AG04449 (cell line): ENCODE measurements at regions not wholly inside any gene's neighbourhood (a gene's known extent, or its start where the extent isn't known, plus 50 kb on each side); places are given as distances from the start of the nearest gene placed in this dataset.

Experiments
- CTCF ChIA-PET: fragments of 350-600 bp; formaldehyde crosslinking; extraction: SDS; loops from one replicate; lab custom pipeline; 2021; ENCODE audit warnings: antibody characterized with exemption; lab: Yijun Ruan, JAX
- POLR2A ChIA-PET: fragments of 400-600, 350-600 bp; formaldehyde crosslinking; extraction: SDS; loops from one replicate; lab custom pipeline; 2020; ENCODE audit warnings: antibody characterized with exemption, inconsistent platforms; lab: Yijun Ruan, JAX
- DNase-seq: peaks from one replicate; pipeline ENCODE4 v3.0.0-alpha.2; 2010; ENCODE audit warnings: low read depth, low spot score
- H3K4me3 ChIP-seq: 2 replicates; pipeline ENCODE4 v1.5.1; 2011; ENCODE audit warnings: low read depth, mild to moderate bottlenecking, control low read depth, low read length
- TF ChIP-seq, protein P1 (sequence below): IDR thresholded peaks from one replicate; pipeline ENCODE4 v1.5.1; 2011; ENCODE audit warnings: mild to moderate bottlenecking, moderate library complexity, low read length, control low read depth, inconsistent platforms; ENCODE audit not compliant: insufficient read depth; ENCODE audit errors: missing control alignments

DNA sequence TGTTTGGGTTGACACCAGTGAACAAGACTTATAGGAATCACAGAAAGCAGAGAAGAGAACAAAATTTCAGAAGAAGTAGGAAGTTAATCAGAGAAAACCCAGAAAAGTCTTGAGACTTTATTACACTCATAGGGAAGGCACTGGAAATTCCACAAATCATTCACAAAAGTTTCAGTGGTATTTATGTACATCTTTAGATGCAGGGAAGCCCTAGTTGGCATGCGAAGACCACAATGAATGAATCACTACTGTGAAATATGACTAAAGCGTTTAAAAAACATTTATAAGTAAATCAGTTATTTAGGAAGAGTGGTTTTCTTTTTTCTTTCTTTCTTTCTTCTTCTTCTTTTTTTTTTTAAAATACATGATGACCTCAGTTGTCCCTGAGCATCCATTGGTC lies 105.1 kb downstream of the NUP35 start:
- CTCF ChIA-PET = interaction anchor here (2.2 kb wide), 1 partner anchor 19 kb away, joined by 8 read pairs; no protein-coding TSS in a partner anchor
- POLR2A ChIA-PET = no interaction called here
- TF ChIP-seq, protein P1, sequence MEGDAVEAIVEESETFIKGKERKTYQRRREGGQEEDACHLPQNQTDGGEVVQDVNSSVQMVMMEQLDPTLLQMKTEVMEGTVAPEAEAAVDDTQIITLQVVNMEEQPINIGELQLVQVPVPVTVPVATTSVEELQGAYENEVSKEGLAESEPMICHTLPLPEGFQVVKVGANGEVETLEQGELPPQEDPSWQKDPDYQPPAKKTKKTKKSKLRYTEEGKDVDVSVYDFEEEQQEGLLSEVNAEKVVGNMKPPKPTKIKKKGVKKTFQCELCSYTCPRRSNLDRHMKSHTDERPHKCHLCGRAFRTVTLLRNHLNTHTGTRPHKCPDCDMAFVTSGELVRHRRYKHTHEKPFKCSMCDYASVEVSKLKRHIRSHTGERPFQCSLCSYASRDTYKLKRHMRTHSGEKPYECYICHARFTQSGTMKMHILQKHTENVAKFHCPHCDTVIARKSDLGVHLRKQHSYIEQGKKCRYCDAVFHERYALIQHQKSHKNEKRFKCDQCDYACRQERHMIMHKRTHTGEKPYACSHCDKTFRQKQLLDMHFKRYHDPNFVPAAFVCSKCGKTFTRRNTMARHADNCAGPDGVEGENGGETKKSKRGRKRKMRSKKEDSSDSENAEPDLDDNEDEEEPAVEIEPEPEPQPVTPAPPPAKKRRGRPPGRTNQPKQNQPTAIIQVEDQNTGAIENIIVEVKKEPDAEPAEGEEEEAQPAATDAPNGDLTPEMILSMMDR = no peak

DNA sequence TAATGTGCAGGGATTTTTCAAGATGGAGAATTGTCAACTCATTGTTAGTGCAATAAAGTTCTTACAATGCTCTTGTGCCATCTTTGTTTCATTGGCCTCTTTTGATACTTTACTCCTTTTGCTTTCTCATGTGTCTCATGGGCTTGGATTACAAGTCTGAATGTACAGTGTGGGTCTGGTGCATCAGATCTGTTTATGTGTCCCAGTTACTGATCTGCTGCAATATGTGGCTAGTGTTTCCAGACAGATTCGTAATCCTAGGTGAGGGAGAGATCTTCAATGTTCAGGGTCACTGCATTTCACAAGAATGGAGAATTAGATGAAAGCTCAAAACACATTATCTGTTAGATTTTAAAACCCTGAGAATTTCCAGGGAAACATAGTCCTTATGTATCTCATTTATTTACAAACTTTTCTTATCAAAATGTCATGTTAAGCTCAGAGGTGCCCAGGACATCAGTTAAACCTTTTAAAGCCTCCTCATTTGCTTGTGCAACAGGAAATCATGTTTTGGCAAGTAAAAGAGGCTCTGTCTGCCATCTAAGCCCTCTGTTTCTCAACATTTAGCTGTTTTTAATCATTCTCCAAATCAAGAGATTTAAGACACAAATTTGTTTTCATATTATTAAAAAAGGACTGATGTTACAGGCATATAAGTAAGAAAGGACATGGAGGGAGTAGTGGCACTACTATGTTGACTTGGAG lies 108.1 kb downstream of the NUP35 start:
- ChIA-PET CTCF (interaction anchor here (1.8 kb wide), 1 partner anchor 17 kb away, joined by 6 read pairs; no protein-coding TSS in a partner anchor), POLR2A (no interaction called here)
- H3K4me3 ChIP-seq = no peak overlapping the region
- TF ChIP-seq, protein P1 = no peak
- DNase-seq = no peak

More for the DNA sequence above, 105.1 kb downstream of the NUP35 start:
- no peak overlapping the region for H3K4me3 ChIP-seq
- peak; percentile 23 for DNase-seq

DNA sequence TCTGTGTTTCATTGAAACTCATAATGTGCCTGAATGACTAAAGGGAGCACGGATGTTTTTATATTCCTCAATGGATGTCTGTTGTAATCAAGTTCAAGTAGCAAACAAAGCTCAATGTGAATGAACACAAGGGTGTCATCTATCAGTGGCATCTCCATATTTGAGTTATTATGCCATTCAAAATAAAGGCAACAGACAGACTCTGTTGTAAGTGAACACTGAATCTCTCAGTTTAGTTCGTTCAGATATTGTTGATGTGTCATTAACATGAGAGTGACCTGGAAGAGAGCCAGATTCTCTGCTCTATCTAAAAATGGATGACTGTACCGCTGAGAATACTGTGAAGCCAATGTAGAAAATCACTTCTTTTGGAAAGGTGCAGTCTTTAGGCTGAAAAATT lies 118.7 kb downstream of the NUP35 start:
- DNase-seq = no peak
- TF ChIP-seq, protein P1 = no peak
- no peak overlapping the region for H3K4me3 ChIP-seq
- POLR2A ChIA-PET = no interaction called here
- CTCF ChIA-PET = no interaction called here

DNA sequence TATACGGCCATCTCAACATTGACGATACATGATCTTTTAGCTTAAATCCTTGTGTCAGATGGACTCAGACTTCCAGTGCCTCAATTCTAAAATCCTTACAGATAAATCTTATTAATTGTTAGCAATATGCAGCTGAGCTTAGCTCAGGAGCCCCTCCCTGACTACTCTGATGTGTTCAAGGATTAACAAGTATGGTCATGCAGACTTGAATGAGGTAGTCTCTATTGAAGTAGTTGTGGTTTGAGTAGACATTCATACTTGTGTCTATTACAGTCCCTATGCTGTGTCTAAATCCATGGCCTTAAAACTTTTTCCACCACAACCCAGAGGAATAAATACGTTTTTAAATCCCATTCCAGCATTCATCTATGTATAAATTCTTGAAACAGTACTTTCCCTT lies 119.5 kb downstream of the NUP35 start:
- H3K4me3 ChIP-seq = no peak overlapping the region
- POLR2A ChIA-PET = no interaction called here
- no peak for DNase-seq
- TF ChIP-seq, protein P1 = no peak
- CTCF ChIA-PET = interaction anchor here (1.3 kb wide), 1 partner anchor 31 kb away, joined by 4 read pairs; no protein-coding TSS in a partner anchor

DNA sequence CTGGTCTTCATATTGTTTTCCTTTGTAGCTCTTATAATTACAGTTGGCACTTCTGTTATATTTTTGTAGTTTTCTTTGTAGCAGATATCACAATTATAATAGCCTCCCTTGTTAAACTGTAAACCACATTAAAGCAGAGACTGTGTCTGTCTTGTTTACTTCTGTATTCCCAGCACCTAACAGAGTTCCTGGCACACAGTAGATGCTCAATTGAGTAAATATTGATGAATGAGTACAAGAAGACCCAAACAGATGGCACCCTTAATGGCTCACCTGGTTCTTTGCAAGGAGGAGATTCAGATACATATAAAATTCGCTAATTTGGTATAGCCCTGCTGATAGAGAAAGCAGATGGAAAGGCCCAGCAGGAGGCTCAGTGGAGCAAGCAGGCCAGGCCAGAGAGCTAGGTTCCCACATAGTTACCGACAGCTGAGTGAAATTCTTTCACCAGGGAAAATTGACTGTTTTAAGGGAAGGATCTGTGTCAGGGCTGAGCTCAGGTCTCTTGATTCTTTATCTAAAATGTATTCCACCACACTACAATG lies 120.1 kb downstream of the NUP35 start:
- no peak overlapping the region for H3K4me3 ChIP-seq
- TF ChIP-seq, protein P1 = no peak
- POLR2A ChIA-PET = no interaction called here
- no peak for DNase-seq
- CTCF ChIA-PET = interaction anchor here (1.3 to 1.5 kb wide), 3 partner anchors 32 to 459 kb away, joined by 3 to 6 read pairs (median 4); no protein-coding TSS in a partner anchor

DNA sequence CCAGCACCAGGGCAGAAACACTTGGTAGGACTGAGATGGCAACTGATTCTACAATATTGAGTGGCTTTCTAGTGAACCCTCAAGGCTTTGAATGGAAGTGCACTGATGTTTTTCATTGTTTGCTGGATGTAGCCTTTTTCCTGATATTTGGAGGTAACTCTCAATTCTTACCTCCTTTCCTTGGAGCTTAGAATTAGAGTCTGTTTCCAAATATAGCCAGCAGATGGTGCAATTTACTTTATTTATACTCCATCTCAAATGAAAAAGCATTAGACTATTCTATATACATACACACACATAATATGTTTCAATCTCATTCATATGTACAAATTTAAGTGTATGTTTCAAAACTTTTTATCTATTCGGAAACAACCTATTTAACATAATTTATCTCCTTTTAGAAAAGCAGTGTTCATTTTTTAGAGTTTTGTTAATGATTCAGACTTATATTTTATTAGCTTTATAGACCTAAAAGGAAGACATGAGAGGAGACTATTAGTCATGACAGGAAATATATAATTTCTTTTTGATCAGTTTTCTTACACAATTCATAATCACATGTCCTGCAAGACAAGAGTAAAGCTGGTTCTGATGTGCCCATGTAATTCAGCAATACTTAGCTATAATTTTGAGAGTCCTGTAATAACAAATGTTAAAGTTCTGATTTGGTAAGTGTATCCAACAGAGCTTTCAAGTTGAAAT lies 124.8 kb downstream of the NUP35 start:
- TF ChIP-seq, protein P1 = peak; percentile 28
- no peak overlapping the region for H3K4me3 ChIP-seq
- ChIA-PET POLR2A (no interaction called here), CTCF (interaction anchor here (0.8 to 4.3 kb wide), 23 partner anchors 9 to 170 kb away, joined by 3 to 61 read pairs (median 3); partner anchors contain the start of gene DUSP19)
- no peak for DNase-seq
